ENCODE measurements at regions not wholly inside any gene's neighbourhood (a gene's known extent, or its start where the extent isn't known, plus 50 kb on each side); places are given as distances from the start of the nearest gene placed in this dataset.

GRCh38 chr6:90982051-90982450, 395.2 kb upstream of the MAP3K7 start:
- Histone ChIP-seq H3K4me1 (ENCODE audit: low read length) (no peaks in the 10 kb centered on the region), H3K9me2 (replicated peaks; ENCODE audit: insufficient read depth, low read length) (no peaks in the 10 kb centered on the region), H3K4me3 (ENCODE audit: low read length) (no peak overlapping the region), H3K79me2 (ENCODE audit: low read length) (no peaks in the 10 kb centered on the region), H2AFZ (ENCODE audit: low read length) (no peak overlapping the region), H3K9me3 (replicated peaks; ENCODE audit: insufficient read depth, low read length) (no peaks in the 10 kb centered on the region), H3K27me3 (replicated peaks; ENCODE audit: insufficient read depth, low read length) (no peaks in the 10 kb centered on the region), H3K9ac (ENCODE audit: low read length) (no peak overlapping the region), H3K27ac (ENCODE audit: low read length) (no peak overlapping the region), H3K36me3 (replicated peaks; ENCODE audit: insufficient read depth, low read length) (no peaks in the 10 kb centered on the region), H4K20me1 (ENCODE audit: insufficient read depth, low read length) (no peaks in the 10 kb centered on the region), H3K4me2 (ENCODE audit: low read depth, low read length) (no peak overlapping the region), H3F3A (ENCODE audit: insufficient read depth, low read length) (no peaks in the 10 kb centered on the region)
- no peak for DNase-seq
- TF ChIP-seq CTCF (IDR thresholded peaks at IDR 0.05; ENCODE audit: low read length) (peak; percentile 27), EZH2 (optimal IDR thresholded peaks at IDR 0.05; ENCODE audit: low read depth, low read length) (no peak)

GRCh38 chr6:90978046-90978445, 391.2 kb upstream of the MAP3K7 start:
- Histone ChIP-seq H3K4me3 (ENCODE audit: low read length) (no peak overlapping the region), H3K9me3 (replicated peaks; ENCODE audit: insufficient read depth, low read length) (no peaks in the 10 kb centered on the region), H3K27me3 (replicated peaks; ENCODE audit: insufficient read depth, low read length) (no peaks in the 10 kb centered on the region), H3K79me2 (ENCODE audit: low read length) (no peaks in the 10 kb centered on the region), H3K4me2 (ENCODE audit: low read depth, low read length) (no peak overlapping the region), H3K9me2 (replicated peaks; ENCODE audit: insufficient read depth, low read length) (no peaks in the 10 kb centered on the region), H4K20me1 (ENCODE audit: insufficient read depth, low read length) (no peaks in the 10 kb centered on the region), H3K9ac (ENCODE audit: low read length) (no peak overlapping the region), H3F3A (ENCODE audit: insufficient read depth, low read length) (no peaks in the 10 kb centered on the region), H3K27ac (ENCODE audit: low read length) (no peak overlapping the region), H3K4me1 (ENCODE audit: low read length) (no peaks in the 10 kb centered on the region), H3K36me3 (replicated peaks; ENCODE audit: insufficient read depth, low read length) (no peaks in the 10 kb centered on the region), H2AFZ (ENCODE audit: low read length) (no peak overlapping the region)
- TF ChIP-seq EZH2 (optimal IDR thresholded peaks at IDR 0.05; ENCODE audit: low read depth, low read length) (no peak), CTCF (IDR thresholded peaks at IDR 0.05; ENCODE audit: low read length) (no peak), EZH2phosphoT487 (IDR thresholded peaks at IDR 0.05; ENCODE audit: low read length) (no peak)
- DNase-seq, result no peak

GRCh38 chr6:90977513-90977912, 390.6 kb upstream of the MAP3K7 start:
- Histone ChIP-seq H4K20me1 (ENCODE audit: insufficient read depth, low read length) (no peaks in the 10 kb centered on the region), H3K9ac (ENCODE audit: low read length) (no peak overlapping the region), H3K9me3 (replicated peaks; ENCODE audit: insufficient read depth, low read length) (no peaks in the 10 kb centered on the region), H3K4me2 (ENCODE audit: low read depth, low read length) (no peak overlapping the region), H3K27ac (ENCODE audit: low read length) (no peak overlapping the region), H3K9me2 (replicated peaks; ENCODE audit: insufficient read depth, low read length) (no peaks in the 10 kb centered on the region), H3K27me3 (replicated peaks; ENCODE audit: insufficient read depth, low read length) (no peaks in the 10 kb centered on the region), H3F3A (ENCODE audit: insufficient read depth, low read length) (no peaks in the 10 kb centered on the region), H3K79me2 (ENCODE audit: low read length) (no peaks in the 10 kb centered on the region), H2AFZ (ENCODE audit: low read length) (no peak overlapping the region), H3K36me3 (replicated peaks; ENCODE audit: insufficient read depth, low read length) (no peaks in the 10 kb centered on the region), H3K4me3 (ENCODE audit: low read length) (no peak overlapping the region), H3K4me1 (ENCODE audit: low read length) (no peaks in the 10 kb centered on the region)
- DNase-seq, result no peak
- TF ChIP-seq EZH2 (optimal IDR thresholded peaks at IDR 0.05; ENCODE audit: low read depth, low read length), result no peak
- no peak for TF ChIP-seq CTCF (IDR thresholded peaks at IDR 0.05; ENCODE audit: low read length)
- TF ChIP-seq EZH2phosphoT487 (IDR thresholded peaks at IDR 0.05; ENCODE audit: low read length), result no peak

All from MM.1S (cell line).